Renal cortex interstitium (tissue), 11 donors: ENCODE measurements at regions not wholly inside any gene's neighbourhood (a gene's known extent, or its start where the extent isn't known, plus 50 kb on each side); places are given as distances from the start of the nearest gene placed in this dataset.
"Not testable (repeated sequence)": the region's sequence is repeated elsewhere in the genome, so short reads cannot be mapped to it uniquely, and the experiment has no call there.

ENCODE experiments used
- DNase-seq, 11 donors: peaks; one replicate each; pipeline ENCODE4 v3.0.0-alpha.2; 2013; ENCODE audit warnings: low read depth in 9 of 11, low spot score in 4 of 11; ENCODE audit errors: extremely low read depth in 1 of 11

GRCh38 chrX:71822314-71822713 lies 59.2 kb downstream of the CXorf49B start:
- DNase-seq = not testable (repeated sequence)

DNA sequence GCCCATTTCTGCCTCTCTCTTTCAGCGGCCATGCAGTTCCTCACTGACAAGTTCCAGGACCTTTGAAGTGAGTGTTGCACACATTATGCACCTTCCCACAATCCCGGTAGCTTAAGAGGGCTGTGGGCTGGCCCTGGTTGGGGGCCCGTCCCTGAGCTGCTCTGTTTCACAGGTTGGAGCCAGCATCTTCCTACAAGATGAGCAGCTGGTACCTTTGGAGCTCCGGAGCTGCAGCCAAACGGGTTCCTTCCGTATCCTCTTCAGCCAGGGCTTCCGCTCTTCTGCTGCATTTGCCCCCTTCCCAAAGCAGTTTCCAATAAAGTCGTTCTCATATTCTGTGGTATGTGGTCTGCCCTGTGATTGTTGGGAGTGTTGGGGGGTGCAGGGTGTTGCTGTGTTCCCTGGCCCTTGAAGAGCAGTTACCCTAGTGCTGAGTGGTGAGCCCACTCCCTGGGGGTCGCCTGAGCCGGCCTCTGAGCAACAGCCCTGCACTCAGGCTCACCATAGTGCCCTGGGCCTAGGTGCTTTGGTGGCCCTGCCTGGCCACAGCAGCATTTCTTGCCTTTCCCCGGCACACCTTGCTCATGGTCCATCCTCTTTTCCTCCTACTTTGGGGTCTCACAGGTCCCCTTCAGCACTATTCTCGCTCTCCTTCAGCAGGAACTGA lies 60.4 kb downstream of the CXorf49B start:
- no peak for DNase-seq

DNA sequence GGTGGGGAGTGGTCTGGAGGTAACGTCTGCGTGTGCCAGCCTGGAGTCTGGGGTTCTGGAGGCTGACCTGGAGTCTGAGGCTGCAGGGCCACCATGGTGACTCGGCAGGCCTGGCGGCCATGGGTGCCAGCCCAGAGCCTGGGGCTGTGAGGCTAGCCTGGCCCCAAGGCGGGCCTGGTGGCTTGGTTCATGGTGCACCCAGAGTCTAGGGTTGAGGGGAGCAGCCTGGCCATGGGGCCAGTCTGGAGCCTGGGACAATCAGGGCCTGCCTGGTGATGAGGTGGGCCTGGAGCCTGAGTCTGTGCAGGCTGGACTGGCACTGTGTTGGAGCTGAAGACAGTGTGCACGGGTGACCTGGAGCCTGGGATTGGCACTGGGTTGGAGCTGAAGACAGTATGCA lies 64.9 kb downstream of the CXorf49B start:
- no peak for DNase-seq

DNA sequence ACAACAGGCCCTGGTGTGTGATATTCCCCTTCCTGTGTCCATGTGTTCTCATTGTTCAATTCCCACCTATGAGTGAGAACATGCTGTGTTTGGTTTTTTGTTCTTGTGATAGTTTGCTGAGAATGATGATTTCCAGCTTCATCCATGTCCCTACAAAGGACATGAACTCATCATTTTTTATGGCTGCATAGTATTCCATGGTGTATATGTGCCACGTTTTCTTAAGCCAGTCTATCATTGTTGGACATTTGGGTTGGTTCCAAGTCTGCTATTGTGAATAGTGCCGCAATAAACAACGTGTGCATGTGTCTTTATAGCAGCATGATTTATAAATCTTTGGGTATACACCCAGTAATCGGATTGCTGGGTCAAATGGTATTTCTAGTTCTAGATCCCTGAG lies 72.6 kb upstream of the NHSL2 start:
- DNase-seq = not testable (repeated sequence)

GRCh38 chrX:71846429-71846828 lies 64.2 kb upstream of the NHSL2 start:
- DNase-seq = no peak

DNA sequence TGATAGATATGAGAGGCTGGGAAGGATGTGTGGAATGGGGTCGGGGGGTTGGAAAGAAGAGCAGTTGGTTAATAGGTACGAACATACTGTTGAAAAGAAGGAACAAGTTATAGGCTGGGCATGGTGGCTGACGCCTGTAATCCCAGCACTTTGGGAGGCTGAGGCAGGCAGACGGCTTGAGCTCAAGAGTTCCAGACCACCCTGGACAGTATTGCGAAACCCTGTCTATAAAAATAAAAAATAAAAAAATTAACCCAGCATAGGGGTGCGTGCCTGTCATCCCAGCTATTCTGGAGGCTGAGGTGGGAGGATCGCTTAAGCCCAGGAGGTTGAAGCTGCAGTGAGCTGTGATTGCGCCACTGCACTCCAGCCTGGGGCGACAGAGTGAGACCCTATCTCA lies 58.5 kb upstream of the NHSL2 start:
- DNase-seq = no peak

- peak in 7 of 11 donors; percentile 2 to 27 (median 16) for DNase-seq
Observed at GRCh38 chrX:71859637-71860036, 51.0 kb upstream of the NHSL2 start.
